ENCODE measurements at regions not wholly inside any gene's neighbourhood (a gene's known extent, or its start where the extent isn't known, plus 50 kb on each side); places are given as distances from the start of the nearest gene placed in this dataset.

- DNase-seq, result no peak
- H3K9me3 ChIP-seq, result no peaks in the 10 kb centered on the region
- H3K27ac ChIP-seq, result no peak overlapping the region
- no peaks in the 10 kb centered on the region for H3K36me3 ChIP-seq
- TF ChIP-seq CTCF (IDR thresholded peaks at IDR 0.05) (no peak), POLR2A (IDR thresholded peaks at IDR 0.05) (no peak)
- H3K4me3 ChIP-seq, result no peak overlapping the region
- no peaks in the 10 kb centered on the region for H3K4me1 ChIP-seq
- H3K27me3 ChIP-seq, result no peaks in the 10 kb centered on the region
Observed at GRCh38 chr6:94414041-94414440, 994.7 kb upstream of the EPHA7 start.

- H3K4me1 ChIP-seq, result no peaks in the 10 kb centered on the region
- DNase-seq, result no peak
- no peak overlapping the region for H3K4me3 ChIP-seq
- no peaks in the 10 kb centered on the region for H3K36me3 ChIP-seq
- no peaks in the 10 kb centered on the region for H3K27me3 ChIP-seq
- no peaks in the 10 kb centered on the region for H3K9me3 ChIP-seq
- no peak for TF ChIP-seq POLR2A (IDR thresholded peaks at IDR 0.05)
- TF ChIP-seq CTCF (IDR thresholded peaks at IDR 0.05), result no peak
- no peak overlapping the region for H3K27ac ChIP-seq
Observed at GRCh38 chr6:94401311-94401710, 982.0 kb upstream of the EPHA7 start.

GRCh38 chr6:94394822-94395221 is 975.5 kb upstream of the EPHA7 start:
- Histone ChIP-seq H3K4me3 (no peak overlapping the region), H3K36me3 (no peaks in the 10 kb centered on the region), H3K27me3 (no peaks in the 10 kb centered on the region), H3K9me3 (no peaks in the 10 kb centered on the region), H3K4me1 (no peaks in the 10 kb centered on the region), H3K27ac (no peak overlapping the region)
- DNase-seq, result no peak
- TF ChIP-seq CTCF (IDR thresholded peaks at IDR 0.05) (no peak), POLR2A (IDR thresholded peaks at IDR 0.05) (no peak)

- Histone ChIP-seq H3K27me3 (no peaks in the 10 kb centered on the region), H3K4me3 (no peak overlapping the region), H3K4me1 (no peaks in the 10 kb centered on the region), H3K27ac (no peak overlapping the region), H3K36me3 (no peaks in the 10 kb centered on the region), H3K9me3 (no peaks in the 10 kb centered on the region)
- no peak for DNase-seq
- TF ChIP-seq POLR2A (IDR thresholded peaks at IDR 0.05) (no peak), CTCF (IDR thresholded peaks at IDR 0.05) (no peak)
Observed at GRCh38 chr6:94389218-94389617, 969.9 kb upstream of the EPHA7 start.

- Histone ChIP-seq H3K27me3 (no peaks in the 10 kb centered on the region), H3K9me3 (no peaks in the 10 kb centered on the region), H3K27ac (no peak overlapping the region), H3K4me3 (no peak overlapping the region), H3K4me1 (no peaks in the 10 kb centered on the region), H3K36me3 (no peaks in the 10 kb centered on the region)
- TF ChIP-seq POLR2A (IDR thresholded peaks at IDR 0.05) (no peak), CTCF (IDR thresholded peaks at IDR 0.05) (no peak)
- no peak for DNase-seq
Observed at GRCh38 chr6:94377835-94378234, 958.5 kb upstream of the EPHA7 start.

GRCh38 chr6:94376876-94377275 is 957.5 kb upstream of the EPHA7 start:
- H3K9me3 ChIP-seq, result no peaks in the 10 kb centered on the region
- no peak for DNase-seq
- no peaks in the 10 kb centered on the region for H3K27me3 ChIP-seq
- no peak for TF ChIP-seq POLR2A (IDR thresholded peaks at IDR 0.05)
- TF ChIP-seq CTCF (IDR thresholded peaks at IDR 0.05), result no peak
- no peak overlapping the region for H3K4me3 ChIP-seq
- H3K36me3 ChIP-seq, result no peaks in the 10 kb centered on the region
- H3K27ac ChIP-seq, result no peak overlapping the region
- H3K4me1 ChIP-seq, result no peaks in the 10 kb centered on the region
